Colonic mucosa (tissue), 4 donors: ENCODE measurements at regions not wholly inside any gene's neighbourhood (a gene's known extent, or its start where the extent isn't known, plus 50 kb on each side); places are given as distances from the start of the nearest gene placed in this dataset.
"Not testable (repeated sequence)": the region's sequence is repeated elsewhere in the genome, so short reads cannot be mapped to it uniquely, and the experiment has no call there.

Experiments used
- DNase-seq: peaks from one replicate; pipeline ENCODE4 v3.0.0-alpha.2; 2020
- H3K27ac ChIP-seq: fragments of 200-600 bp; one replicate; pipeline ENCODE4 v1.8.0; 2021
- H3K27me3 ChIP-seq: fragments of 200-600 bp; one replicate; pipeline ENCODE4 v1.8.0; 2021
- H3K36me3 ChIP-seq: fragments of 200-600 bp; one replicate; pipeline ENCODE4 v1.8.0; 2021
- H3K4me1 ChIP-seq: fragments of 200-600 bp; one replicate; pipeline ENCODE4 v1.8.0; 2021; ENCODE audit warnings: mild to moderate bottlenecking
- H3K4me3 ChIP-seq: fragments of 200-600 bp; one replicate; pipeline ENCODE4 v1.8.0; 2021
- H3K9ac ChIP-seq, 2 donors: one replicate each; pipeline ENCODE4 v1.7.0; 2013; ENCODE audit warnings: control low read depth in 2 of 2, low read depth in 2 of 2, low read length in 2 of 2
- H3K9me3 ChIP-seq: fragments of 200-600 bp; one replicate; pipeline ENCODE4 v1.8.0; 2021
- CTCF ChIP-seq: fragments of 200-600 bp; IDR thresholded peaks from one replicate; pipeline ENCODE4 v1.8.0; 2022; ENCODE audit warnings: antibody characterized with exemption, mild to moderate bottlenecking
- intact Hi-C: fragments of 100-400 bp; cut with DNase I; formaldehyde crosslinking; loops from one replicate; pipeline ENCODE4 v1.14.1; 2022
- donor health status: healthy.
- donor health status: DM: no; HTN: no; CAD: no.
- donor health status: DM: no; HTN: no; CAD: no.

- H3K27ac ChIP-seq, H3K27me3 ChIP-seq, intact Hi-C loops, DNase-seq, H3K9me3 ChIP-seq, H3K36me3 ChIP-seq, H3K9ac ChIP-seq, H3K4me3 ChIP-seq, H3K4me1 ChIP-seq: not testable (repeated sequence)
Observed at GRCh38 chr15:81870062-81870745, 175.6 kb downstream of the MEX3B start.

- DNase-seq, result no peak
- Histone ChIP-seq H3K9me3 (no peaks in the 10 kb centered on the region), H3K4me1 (no peaks in the 10 kb centered on the region), H3K27me3 (no peaks in the 10 kb centered on the region), H3K9ac (no peak overlapping the region), H3K4me3 (no peak overlapping the region), H3K27ac (no peak overlapping the region), H3K36me3 (no peaks in the 10 kb centered on the region)
- no peak for TF ChIP-seq CTCF
- intact Hi-C loops, result no loop called here
Observed at GRCh38 chr15:81869161-81869954, 176.5 kb downstream of the MEX3B start.

- TF ChIP-seq CTCF, result no peak
- no peak overlapping the region for H3K9ac ChIP-seq
- no peaks in the 10 kb centered on the region for H3K9me3 ChIP-seq
- H3K4me3 ChIP-seq, result no peak overlapping the region
- no peaks in the 10 kb centered on the region for H3K27me3 ChIP-seq
- no peak overlapping the region for H3K27ac ChIP-seq
- intact Hi-C loops, result no loop called here
- no peaks in the 10 kb centered on the region for H3K4me1 ChIP-seq
- DNase-seq, result no peak
- H3K36me3 ChIP-seq, result no peaks in the 10 kb centered on the region
Observed at GRCh38 chr15:81865850-81866537, 179.8 kb downstream of the MEX3B start.

GRCh38 chr15:81863162-81863561, 182.7 kb downstream of the MEX3B start:
- Histone ChIP-seq H3K9me3 (no peaks in the 10 kb centered on the region), H3K4me3 (no peak overlapping the region), H3K9ac (no peak overlapping the region), H3K36me3 (no peaks in the 10 kb centered on the region), H3K27me3 (no peaks in the 10 kb centered on the region), H3K4me1 (no peaks in the 10 kb centered on the region), H3K27ac (no peak overlapping the region)
- DNase-seq, result no peak
- no peak for TF ChIP-seq CTCF
- intact Hi-C loops, result no loop called here

GRCh38 chr15:81859737-81860516, 185.9 kb downstream of the MEX3B start:
- intact Hi-C loops, result no loop called here
- Histone ChIP-seq H3K4me3 (no peak overlapping the region), H3K27ac (no peak overlapping the region), H3K9me3 (no peaks in the 10 kb centered on the region), H3K9ac (no peak overlapping the region), H3K27me3 (no peaks in the 10 kb centered on the region), H3K36me3 (no peaks in the 10 kb centered on the region), H3K4me1 (no peaks in the 10 kb centered on the region)
- no peak for TF ChIP-seq CTCF
- no peak for DNase-seq
